ENCODE measurements at regions not wholly inside any gene's neighbourhood (a gene's known extent, or its start where the extent isn't known, plus 50 kb on each side); places are given as distances from the start of the nearest gene placed in this dataset.

GRCh38 chr2:200039724-200040650 is 84.6 kb downstream of the MAIP1 start:
- TF ChIP-seq CTCF (IDR thresholded peaks at IDR 0.05), result no peak
- intact Hi-C loops (cut with micrococcal nuclease), result no loop called here
- H3K4me1 Mint-ChIP-seq (ENCODE audit: low read depth), result no peaks in the 10 kb centered on the region
- CTCF ChIA-PET, result no interaction called here
- no peak for ATAC-seq
- no peak for DNase-seq
- peaks cover 5% of the 10 kb centered on the region for H3K9me3 Mint-ChIP-seq
- H3K4me3 Mint-ChIP-seq, result no peak overlapping the region
- POLR2A ChIA-PET, result interaction anchor here (0.7 kb wide), 1 partner anchor 8 kb away, joined by 3 read pairs; no protein-coding TSS in a partner anchor
- no peaks in the 10 kb centered on the region for H3K36me3 Mint-ChIP-seq (ENCODE audit: low read depth)
- peaks cover 6% of the 10 kb centered on the region for H3K27me3 Mint-ChIP-seq
- H3K27ac Mint-ChIP-seq, result no peak overlapping the region

GRCh38 chr2:200040831-200041230 is 85.4 kb downstream of the MAIP1 start:
- TF ChIP-seq CTCF (IDR thresholded peaks at IDR 0.05), result no peak
- DNase-seq (no peak), ATAC-seq (no peak)
- Mint-ChIP-seq H3K4me1 (ENCODE audit: low read depth) (no peaks in the 10 kb centered on the region), H3K27ac (no peak overlapping the region), H3K4me3 (no peak overlapping the region), H3K9me3 (peaks cover 7% of the 10 kb centered on the region), H3K36me3 (ENCODE audit: low read depth) (no peaks in the 10 kb centered on the region), H3K27me3 (peaks cover 6% of the 10 kb centered on the region)
- ChIA-PET POLR2A (interaction anchor here (0.7 kb wide), 1 partner anchor 8 kb away, joined by 3 read pairs; no protein-coding TSS in a partner anchor), CTCF (no interaction called here)
- intact Hi-C loops (cut with micrococcal nuclease), result no loop called here

- Mint-ChIP-seq H3K27me3 (peaks cover 6% of the 10 kb centered on the region), H3K4me1 (ENCODE audit: low read depth) (no peaks in the 10 kb centered on the region), H3K36me3 (ENCODE audit: low read depth) (no peaks in the 10 kb centered on the region), H3K27ac (no peak overlapping the region), H3K4me3 (no peak overlapping the region), H3K9me3 (peaks cover 13% of the 10 kb centered on the region)
- DNase-seq, result no peak
- no peak for ATAC-seq
- POLR2A ChIA-PET, result no interaction called here
- CTCF ChIA-PET, result interaction anchor here (0.9 kb wide), 1 partner anchor 61 kb away, joined by 3 read pairs; no protein-coding TSS in a partner anchor
- intact Hi-C loops (cut with micrococcal nuclease), result no loop called here
- TF ChIP-seq CTCF (IDR thresholded peaks at IDR 0.05), result no peak
Measured at GRCh38 chr2:200041639-200042038, 86.3 kb downstream of the MAIP1 start.

GRCh38 chr2:200042102-200042735 is 86.8 kb downstream of the MAIP1 start:
- Mint-ChIP-seq H3K27ac (no peak overlapping the region), H3K27me3 (peaks cover 10% of the 10 kb centered on the region), H3K4me1 (ENCODE audit: low read depth) (no peaks in the 10 kb centered on the region), H3K4me3 (no peak overlapping the region), H3K9me3 (peaks cover 16% of the 10 kb centered on the region), H3K36me3 (ENCODE audit: low read depth) (no peaks in the 10 kb centered on the region)
- no peak for DNase-seq
- TF ChIP-seq CTCF (IDR thresholded peaks at IDR 0.05), result no peak
- ATAC-seq, result no peak
- intact Hi-C loops (cut with micrococcal nuclease), result no loop called here
- POLR2A ChIA-PET, result no interaction called here
- CTCF ChIA-PET, result interaction anchor here (0.9 kb wide), 1 partner anchor 62 kb away, joined by 3 read pairs; no protein-coding TSS in a partner anchor

- ATAC-seq (no peak), DNase-seq (no peak)
- peaks cover 13% of the 10 kb centered on the region for H3K27me3 Mint-ChIP-seq
- ChIA-PET CTCF (no interaction called here), POLR2A (no interaction called here)
- no peaks in the 10 kb centered on the region for H3K4me1 Mint-ChIP-seq (ENCODE audit: low read depth)
- H3K36me3 Mint-ChIP-seq (ENCODE audit: low read depth), result no peaks in the 10 kb centered on the region
- intact Hi-C loops (cut with micrococcal nuclease), result no loop called here
- H3K9me3 Mint-ChIP-seq, result peaks cover 16% of the 10 kb centered on the region
- TF ChIP-seq CTCF (IDR thresholded peaks at IDR 0.05), result no peak
- no peak overlapping the region for H3K27ac Mint-ChIP-seq
- no peak overlapping the region for H3K4me3 Mint-ChIP-seq
Measured at GRCh38 chr2:200042944-200043343, 87.6 kb downstream of the MAIP1 start.

Data from activated CD8-positive, alpha-beta T cell treated with anti-CD3 and anti-CD28 coated beads for 36 hours (primary cell).